ENCODE measurements at regions not wholly inside any gene's neighbourhood (a gene's known extent, or its start where the extent isn't known, plus 50 kb on each side); places are given as distances from the start of the nearest gene placed in this dataset.

DNA sequence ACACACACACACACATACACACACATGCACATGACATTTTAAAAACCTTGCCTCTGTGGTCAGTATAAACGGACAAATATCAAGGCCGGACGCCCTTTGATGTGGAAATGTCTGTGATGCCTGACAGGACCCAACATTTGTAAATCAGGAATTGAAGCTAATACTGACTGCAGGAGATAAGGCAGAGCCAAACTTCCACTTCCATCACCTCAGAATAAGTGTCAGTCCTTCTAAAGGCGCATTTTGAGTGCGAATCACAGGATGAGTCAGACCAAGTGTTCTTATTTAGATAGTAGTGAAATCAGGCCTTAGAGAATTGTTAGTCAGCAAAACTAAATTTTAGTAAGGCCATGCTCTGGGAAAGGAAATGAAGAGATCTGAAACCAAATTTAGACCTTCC, 211.7 kb upstream of the LRATD1 start:
- Histone ChIP-seq H2BK20ac (ENCODE audit: low read depth, low read length, poor library complexity, severe bottlenecking) (no peak overlapping the region), H2BK120ac (ENCODE audit: low read depth, low read length, poor library complexity, severe bottlenecking) (no peak overlapping the region), H4K8ac (replicated peaks; ENCODE audit: insufficient read length, low read depth, low read length) (no peak overlapping the region), H3K56ac (ENCODE audit: insufficient read length, low read depth, low read length) (no peak overlapping the region), H3K18ac (ENCODE audit: insufficient read length, low read depth, low read length) (no peak overlapping the region), H2BK15ac (ENCODE audit: low read depth, low read length) (no peak overlapping the region), H3K14ac (ENCODE audit: insufficient read depth, low read length) (no peak overlapping the region), H2BK5ac (ENCODE audit: insufficient read length, low read length) (no peak overlapping the region), H4K20me1 (ENCODE audit: control insufficient read depth, insufficient read depth, insufficient read length) (no peaks in the 10 kb centered on the region), H3K4me2 (ENCODE audit: insufficient read depth, insufficient read length, low read length) (no peak overlapping the region), H3K9ac (ENCODE audit: extremely low read depth, insufficient read length, low read length) (no peak overlapping the region), H3K23me2 (ENCODE audit: insufficient read length, low read depth, low read length, poor library complexity, severe bottlenecking) (no peaks in the 10 kb centered on the region), H3K79me1 (ENCODE audit: insufficient read depth, low read depth, low read length, poor library complexity, severe bottlenecking) (no peaks in the 10 kb centered on the region), H3K79me2 (ENCODE audit: insufficient read depth, low read length) (no peaks in the 10 kb centered on the region), H3K9me3 (ENCODE audit: control insufficient read depth, low read depth, low read length) (no peaks in the 10 kb centered on the region), H3K27ac (ENCODE audit: insufficient read length, low read depth, low read length) (no peak overlapping the region), H3K23ac (ENCODE audit: insufficient read length, low read depth, low read length) (no peak overlapping the region), H3K27me3 (ENCODE audit: insufficient read depth, low read length) (no peaks in the 10 kb centered on the region), H2AFZ (ENCODE audit: low read length) (no peak overlapping the region), H4K5ac (ENCODE audit: insufficient read length, low read depth, low read length) (no peak overlapping the region), H3K4ac (ENCODE audit: low read depth, low read length) (no peak overlapping the region), H2BK12ac (ENCODE audit: insufficient read length, low read depth, low read length) (no peak overlapping the region), H2AK5ac (ENCODE audit: insufficient read length, low read length) (no peak overlapping the region), H4K91ac (ENCODE audit: insufficient read length, low read depth, low read length) (no peak overlapping the region), H3K4me1 (ENCODE audit: insufficient read depth, low read length) (no peaks in the 10 kb centered on the region), H3T11ph (ENCODE audit: low read length) (no peak overlapping the region)
- Mint-ChIP-seq H3K27ac (no peak overlapping the region), H3K4me3 (no peak overlapping the region), H3K4me1 (no peaks in the 10 kb centered on the region), H3K36me3 (ENCODE audit: insufficient read depth in 1 of 3, low read depth in 3 of 3) (0 out of 7 replicates have a peak, but pooled peaks cover 0 to 1% (median 0%) of the 10 kb centered on the region in 3 experiments), H3K27me3 (ENCODE audit: low read depth) (no peaks in the 10 kb centered on the region), H3K9me3 (no peaks in the 10 kb centered on the region; a peak in 1 of 5 replicates)
- WGBS (ENCODE audit: extremely low coverage, insufficient read length, low lambda C conversion rate): no CpG with 5 or more reads among the region's 5 CpGs
- DNase-seq: no peak
- TF ChIP-seq, protein P1, sequence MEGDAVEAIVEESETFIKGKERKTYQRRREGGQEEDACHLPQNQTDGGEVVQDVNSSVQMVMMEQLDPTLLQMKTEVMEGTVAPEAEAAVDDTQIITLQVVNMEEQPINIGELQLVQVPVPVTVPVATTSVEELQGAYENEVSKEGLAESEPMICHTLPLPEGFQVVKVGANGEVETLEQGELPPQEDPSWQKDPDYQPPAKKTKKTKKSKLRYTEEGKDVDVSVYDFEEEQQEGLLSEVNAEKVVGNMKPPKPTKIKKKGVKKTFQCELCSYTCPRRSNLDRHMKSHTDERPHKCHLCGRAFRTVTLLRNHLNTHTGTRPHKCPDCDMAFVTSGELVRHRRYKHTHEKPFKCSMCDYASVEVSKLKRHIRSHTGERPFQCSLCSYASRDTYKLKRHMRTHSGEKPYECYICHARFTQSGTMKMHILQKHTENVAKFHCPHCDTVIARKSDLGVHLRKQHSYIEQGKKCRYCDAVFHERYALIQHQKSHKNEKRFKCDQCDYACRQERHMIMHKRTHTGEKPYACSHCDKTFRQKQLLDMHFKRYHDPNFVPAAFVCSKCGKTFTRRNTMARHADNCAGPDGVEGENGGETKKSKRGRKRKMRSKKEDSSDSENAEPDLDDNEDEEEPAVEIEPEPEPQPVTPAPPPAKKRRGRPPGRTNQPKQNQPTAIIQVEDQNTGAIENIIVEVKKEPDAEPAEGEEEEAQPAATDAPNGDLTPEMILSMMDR (conservative IDR thresholded peaks at IDR 0.05): no peak
